GM10266 (cell line): ENCODE measurements at regions not wholly inside any gene's neighbourhood (a gene's known extent, or its start where the extent isn't known, plus 50 kb on each side); places are given as distances from the start of the nearest gene placed in this dataset.

Experiments
- DNase-seq: peaks from one replicate; pipeline ENCODE4 v3.0.0; 2012; ENCODE audit errors: extremely low spot score
- CTCF ChIP-seq: IDR thresholded peaks from 2 replicates; pipeline ENCODE4 v1.5.1; 2012; ENCODE audit warnings: mild to moderate bottlenecking, low read depth; ENCODE audit not compliant: control insufficient read depth, insufficient read depth; ENCODE audit errors: missing control alignments

- no peak for TF ChIP-seq CTCF
- DNase-seq: no peak
Observed at GRCh38 chr20:43295263-43295662, 105.6 kb upstream of the PTPRT start.

DNA sequence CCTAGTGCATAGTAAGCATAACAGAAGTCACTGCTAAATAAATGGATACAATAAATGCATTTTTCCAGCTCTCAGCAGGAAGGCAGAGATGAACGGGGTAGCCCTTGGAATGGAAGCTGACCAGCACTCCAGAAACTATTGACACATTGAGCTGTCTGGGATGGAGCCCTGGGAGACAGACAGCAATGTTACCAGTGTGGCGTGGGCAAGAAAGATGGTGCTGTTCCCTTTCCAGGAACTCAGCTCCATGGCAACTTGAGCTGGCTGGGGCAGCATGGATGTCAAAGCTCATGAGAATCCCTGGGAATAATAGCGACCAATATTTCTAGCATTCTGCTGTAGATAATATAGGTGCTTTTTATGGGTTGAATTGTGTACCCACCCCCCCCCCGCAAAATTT lies 104.3 kb upstream of the PTPRT start:
- DNase-seq: no peak
- TF ChIP-seq CTCF: no peak

DNA sequence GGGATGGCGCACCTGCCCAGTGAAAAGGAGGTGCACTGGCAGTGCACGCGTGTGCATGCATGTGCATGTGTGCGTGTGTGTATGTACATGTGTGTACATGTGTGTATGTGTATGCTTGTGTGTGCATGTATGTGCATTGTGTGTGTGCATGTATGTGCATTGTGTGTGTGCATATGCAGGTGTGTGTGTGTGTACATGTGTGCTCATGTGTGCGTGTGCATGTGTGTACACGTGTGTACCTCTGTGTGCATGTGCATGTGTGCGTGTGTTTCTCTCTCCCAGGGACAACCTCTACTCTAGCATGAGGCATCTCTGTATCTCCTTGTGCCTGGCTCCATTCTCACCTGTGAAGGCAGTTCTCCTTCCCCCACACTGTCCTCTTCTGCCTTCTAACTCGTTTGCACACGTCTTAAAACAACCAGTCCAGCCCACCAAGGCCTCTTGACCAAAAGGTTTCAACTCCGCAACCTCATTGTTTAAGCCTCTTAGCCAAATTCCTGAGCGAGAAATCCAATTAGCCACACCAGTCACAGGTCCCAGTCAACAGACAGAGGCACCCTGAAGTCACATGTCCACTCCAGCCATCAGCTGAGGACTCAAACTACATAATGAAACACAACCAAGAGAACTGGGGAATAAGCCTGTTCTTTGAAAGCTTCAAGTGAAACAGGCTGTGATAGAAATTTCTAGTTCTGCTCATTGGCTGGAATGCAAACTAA lies 103.5 kb upstream of the PTPRT start:
- no peak for TF ChIP-seq CTCF
- DNase-seq: no peak

- TF ChIP-seq CTCF: no peak
- no peak for DNase-seq
Observed at GRCh38 chr20:43292222-43292621, 102.5 kb upstream of the PTPRT start.

GRCh38 chr20:43287637-43288036 lies 97.9 kb upstream of the PTPRT start:
- no peak for TF ChIP-seq CTCF
- no peak for DNase-seq

DNA sequence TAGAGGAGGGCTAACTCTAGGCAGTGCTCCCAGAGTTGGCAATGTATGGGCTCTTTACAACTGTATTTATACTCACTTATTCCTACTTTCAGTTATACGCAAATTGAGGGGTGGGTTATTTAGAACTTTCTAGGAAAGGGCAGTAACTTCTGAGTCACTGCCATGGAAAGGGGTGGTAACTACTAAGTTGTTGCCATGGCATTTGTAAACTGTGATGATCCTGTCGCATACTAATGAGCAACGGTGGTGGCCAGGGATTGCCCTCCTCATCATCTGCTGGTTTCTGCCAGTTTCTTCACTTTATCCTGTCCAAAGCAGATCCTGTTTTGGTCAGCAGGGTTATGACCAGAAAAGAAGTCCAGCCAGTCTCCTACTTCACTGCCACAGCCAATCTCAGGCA lies 95.5 kb upstream of the PTPRT start:
- DNase-seq: no peak
- TF ChIP-seq CTCF: no peak

DNA sequence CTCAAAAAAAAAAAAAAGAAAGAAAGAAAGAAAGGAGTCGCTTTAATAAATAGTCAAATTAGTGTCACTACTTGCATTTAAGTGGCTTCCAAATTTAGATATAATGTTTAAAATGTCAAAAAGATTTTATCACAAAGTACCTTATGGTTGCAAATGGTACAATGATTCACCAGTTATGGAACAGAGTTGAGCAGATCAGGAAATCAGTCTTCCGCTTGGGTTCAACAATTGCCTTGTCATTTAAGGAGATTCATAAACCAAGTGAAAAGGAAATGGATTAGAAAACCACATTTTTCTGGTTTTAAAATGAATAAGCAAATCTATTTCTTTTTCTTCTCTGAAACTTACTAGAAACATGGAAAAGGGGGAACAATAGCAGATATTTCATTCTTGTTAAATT lies 94.8 kb upstream of the PTPRT start:
- no peak for DNase-seq

More for the DNA sequence above, 94.8 kb upstream of the PTPRT start:
- no peak for TF ChIP-seq CTCF
